K562 (cell line): ENCODE measurements at regions not wholly inside any gene's neighbourhood (a gene's known extent, or its start where the extent isn't known, plus 50 kb on each side); places are given as distances from the start of the nearest gene placed in this dataset.

Experiments used
- ATAC-seq: fragments of 200-7000 bp; cut with Tn5 transposase; 3 replicates; pipeline ENCODE4 v1.9.1; 2020; ENCODE audit warnings: moderate library complexity
- BruUV-seq: library from RNA; stranded (reverse); fragments of 400-500 nt; replicated peaks from 2 replicates; lab custom pipeline; 2021; lab: Mats Ljungman, UMichigan
- CTCF ChIA-PET: fragments of 300-600 bp; formaldehyde crosslinking; extraction: SDS; loops from one replicate; lab custom pipeline; 2021; ENCODE audit warnings: low intra/inter-chr PET ratio; lab: Yijun Ruan, JAX
- POLR2A ChIA-PET: fragments of 300-600, 350-650 bp; sonication (Branson Sonifier 250); formaldehyde crosslinking; extraction: SDS; loops from one replicate; lab custom pipeline; 2021; ENCODE audit warnings: antibody characterized with exemption, inconsistent platforms; lab: Yijun Ruan, JAX
- DNase-seq, 4 experiments: peaks; one replicate each; pipeline versions ENCODE4 v3.0.0 to v3.0.0-alpha.2; 2011 to 2018; ENCODE audit warnings: low spot score in 3 of 4, mixed read lengths in 3 of 4; ENCODE audit errors: extremely low read depth in 1 of 4
- FAIRE-seq: peaks from 2 replicates; lab custom pipeline; 2011; peaks lifted over from hg19 to GRCh38; lab: Jason Lieb, UNC
- H2AFZ ChIP-seq: 2 replicates; pipeline ENCODE4 v1.6.0; 2011; ENCODE audit warnings: low read depth, low read length, control low read depth, inconsistent platforms
- H3K27ac ChIP-seq: fragments of 200-600 bp; 3 replicates; pipeline ENCODE4 v1.8.0; 2011; ENCODE audit warnings: low read depth, mild to moderate bottlenecking, control low read depth, inconsistent platforms, low read length, moderate library complexity, mixed read lengths; ENCODE audit errors: extremely low read depth
- H3K27me3 ChIP-seq, 2 experiments: fragments of 300-600 bp in 1 of 2; 2 replicates in 1 of 2; 3 replicates in 1 of 2; pipeline versions ENCODE4 v1.6.0 to v1.8.0; 2011; ENCODE audit warnings: inconsistent platforms in 2 of 2, low read length in 2 of 2, mild to moderate bottlenecking in 1 of 2, mixed read lengths in 1 of 2, moderate library complexity in 1 of 2; ENCODE audit not compliant: control insufficient read depth in 2 of 2, insufficient read depth in 2 of 2
- H3K36me3 ChIP-seq: fragments of 300-600 bp; 3 replicates; pipeline ENCODE4 v1.8.0; 2011; ENCODE audit warnings: mild to moderate bottlenecking, low read length, inconsistent platforms; ENCODE audit not compliant: control insufficient read depth, insufficient read depth
- H3K4me1 ChIP-seq, 2 experiments: fragments of 200-600 bp in 1 of 2; replicated peaks in 1 of 2; 2 replicates in 1 of 2; 3 replicates in 1 of 2; pipeline versions ENCODE4 v1.5.1 to v1.8.0; 2011; ENCODE audit warnings: inconsistent platforms in 2 of 2, low read length in 2 of 2, mild to moderate bottlenecking in 1 of 2, mixed read lengths in 1 of 2, moderate library complexity in 1 of 2; ENCODE audit not compliant: control insufficient read depth in 2 of 2, insufficient read depth in 2 of 2
- H3K4me2 ChIP-seq: 2 replicates; pipeline ENCODE4 v1.6.1; 2011; ENCODE audit warnings: low read length, control low read depth, inconsistent platforms, mixed read lengths; ENCODE audit not compliant: insufficient read depth
- H3K4me3 ChIP-seq: fragments of 200-600 bp; sonication (generic), shearing (Covaris generic); 2 replicates; pipeline ENCODE4 v1.5.1; 2016; ENCODE audit warnings: control low read depth, inconsistent platforms
- H3K79me2 ChIP-seq: fragments of 200-600 bp; 3 replicates; pipeline ENCODE4 v1.8.0; 2011; ENCODE audit warnings: low read length, inconsistent platforms; ENCODE audit not compliant: control insufficient read depth, insufficient read depth
- H3K9ac ChIP-seq, 2 experiments: 2 replicates each; pipeline versions ENCODE4 v1.6.0 to v1.6.1; 2011; ENCODE audit warnings: low read depth in 2 of 2, low read length in 2 of 2, control low read depth in 1 of 2, inconsistent platforms in 1 of 2, mild to moderate bottlenecking in 1 of 2, mixed read lengths in 1 of 2; ENCODE audit not compliant: insufficient read depth in 1 of 2
- H3K9me1 ChIP-seq: one replicate; pipeline ENCODE4 v1.6.0; 2011; ENCODE audit warnings: inconsistent platforms, mild to moderate bottlenecking, low read length, moderate library complexity; ENCODE audit not compliant: control insufficient read depth, insufficient read depth
- H3K9me3 ChIP-seq: replicated peaks from 2 replicates; pipeline ENCODE4 v1.5.1; 2011; ENCODE audit warnings: low read depth, low read length, inconsistent platforms; ENCODE audit not compliant: control insufficient read depth, insufficient read depth
- H4K20me1 ChIP-seq: replicated peaks from 2 replicates; pipeline ENCODE4 v1.6.1; 2011; ENCODE audit warnings: low read length, inconsistent platforms, mixed read lengths; ENCODE audit not compliant: control insufficient read depth, insufficient read depth
- CBX3 ChIP-seq, 2 experiments: IDR thresholded peaks; 1 replicate in 1 of 2; 2 replicates in 1 of 2; pipeline ENCODE4 v1.6.1; 2012; ENCODE audit warnings: inconsistent platforms in 2 of 2, low read length in 2 of 2, borderline replicate concordance in 1 of 2, control low read depth in 1 of 2
- CSDE1 ChIP-seq, 2 experiments: fragments of 450-650 bp; IDR thresholded peaks; 2 replicates each; pipeline ENCODE4 v1.6.1; 2016; ENCODE audit warnings: mild to moderate bottlenecking in 1 of 2
- ETV5 ChIP-seq: sonication (generic); formaldehyde crosslinking; IDR thresholded peaks from 2 replicates; pipeline ENCODE4 v1.4.0; 2020; ENCODE audit warnings: low read depth, mild to moderate bottlenecking, missing genetic modification reagents
- FOXK2 ChIP-seq, 2 experiments: fragments of 450-650 bp; IDR thresholded peaks in 1 of 2; conservative IDR thresholded peaks in 1 of 2; 2 replicates each; pipeline ENCODE4 v1.6.1; 2016; ENCODE audit warnings: low read depth in 2 of 2, mild to moderate bottlenecking in 1 of 2
- GABPB1 ChIP-seq: sonication (generic); formaldehyde crosslinking; IDR thresholded peaks from 2 replicates; pipeline ENCODE4 v1.8.0; 2022; ENCODE audit warnings: mild to moderate bottlenecking, missing genetic modification reagents
- JUND ChIP-seq, 2 experiments: IDR thresholded peaks; 2 replicates in 1 of 2; 3 replicates in 1 of 2; pipeline ENCODE4 v1.6.1; 2011; ENCODE audit warnings: borderline replicate concordance in 2 of 2, low read depth in 2 of 2, low read length in 2 of 2, improper control_type of control experiment in 1 of 2, missing biosample characterization in 1 of 2, missing genetic modification characterization in 1 of 2, missing genetic modification reagents in 1 of 2
- MTF1 ChIP-seq: fragments of 250-450 bp; sonication (Bioruptor Pico); IDR thresholded peaks from 2 replicates; pipeline ENCODE4 v1.9.0; 2021; ENCODE audit warnings: moderate library complexity, mild to moderate bottlenecking, inconsistent platforms, borderline replicate concordance
- PRDM10 ChIP-seq: fragments of 450-650 bp; IDR thresholded peaks from 2 replicates; pipeline ENCODE4 v1.6.1; 2018; ENCODE audit not compliant: partially characterized antibody
- SRF ChIP-seq, 2 experiments: fragments of 250-450, 450-650 bp in 1 of 2; sonication (Bioruptor Pico) in 1 of 2; sonication (generic) in 1 of 2; formaldehyde crosslinking; IDR thresholded peaks; 2 replicates each; pipeline versions ENCODE4 v1.5.0 to v1.5.1; 2020 to 2022; ENCODE audit warnings: mild to moderate bottlenecking in 1 of 2, missing genetic modification reagents in 1 of 2
- SUPT5H ChIP-seq: fragments of 450-650 bp; IDR thresholded peaks from 2 replicates; pipeline ENCODE4 v1.6.1; 2016
- TRIM24 ChIP-seq, 2 experiments: fragments of 450-650 bp; IDR thresholded peaks; 2 replicates each; pipeline ENCODE4 v1.6.1; 2016
- ZC3H8 ChIP-seq: fragments of 450-650 bp; IDR thresholded peaks from 2 replicates; pipeline ENCODE4 v1.6.1; 2017
- ZKSCAN1 ChIP-seq: fragments of 150-350 bp; IDR thresholded peaks from 2 replicates; pipeline ENCODE4 v1.6.1; 2016; ENCODE audit warnings: low read depth, low read length
- ZNF354B ChIP-seq: fragments of 250-450 bp; sonication (Bioruptor Pico); IDR thresholded peaks from 2 replicates; pipeline ENCODE4 v1.4.0; 2020
- ZNF778 ChIP-seq: fragments of 450-650 bp; formaldehyde crosslinking; IDR thresholded peaks from 2 replicates; pipeline ENCODE4 v1.4.0; 2020; ENCODE audit warnings: mild to moderate bottlenecking, moderate library complexity
- WGBS: fragments of 100-300 bp; shearing (Covaris generic); methylation state at CpG from one replicate; pipeline ENCODE4 v1.1.6; 2016; ENCODE audit warnings: low coverage, mixed read lengths; ENCODE audit not compliant: insufficient coverage; ENCODE audit errors: missing lambda C conversion rate; 5-methylcytosine and 5-hydroxymethylcytosine counted together
- in situ Hi-C: fragments of 300-500 bp; cut with MboI; formaldehyde crosslinking; loops from 4 replicates; pipeline ENCODE4 v1.15.0; 2018; ENCODE audit warnings: inconsistent platforms, mixed read lengths
- intact Hi-C: fragments of 100-400 bp; cut with micrococcal nuclease; formaldehyde crosslinking; loops from 2 replicates; pipeline ENCODE4 v1.14.2; 2022

DNA sequence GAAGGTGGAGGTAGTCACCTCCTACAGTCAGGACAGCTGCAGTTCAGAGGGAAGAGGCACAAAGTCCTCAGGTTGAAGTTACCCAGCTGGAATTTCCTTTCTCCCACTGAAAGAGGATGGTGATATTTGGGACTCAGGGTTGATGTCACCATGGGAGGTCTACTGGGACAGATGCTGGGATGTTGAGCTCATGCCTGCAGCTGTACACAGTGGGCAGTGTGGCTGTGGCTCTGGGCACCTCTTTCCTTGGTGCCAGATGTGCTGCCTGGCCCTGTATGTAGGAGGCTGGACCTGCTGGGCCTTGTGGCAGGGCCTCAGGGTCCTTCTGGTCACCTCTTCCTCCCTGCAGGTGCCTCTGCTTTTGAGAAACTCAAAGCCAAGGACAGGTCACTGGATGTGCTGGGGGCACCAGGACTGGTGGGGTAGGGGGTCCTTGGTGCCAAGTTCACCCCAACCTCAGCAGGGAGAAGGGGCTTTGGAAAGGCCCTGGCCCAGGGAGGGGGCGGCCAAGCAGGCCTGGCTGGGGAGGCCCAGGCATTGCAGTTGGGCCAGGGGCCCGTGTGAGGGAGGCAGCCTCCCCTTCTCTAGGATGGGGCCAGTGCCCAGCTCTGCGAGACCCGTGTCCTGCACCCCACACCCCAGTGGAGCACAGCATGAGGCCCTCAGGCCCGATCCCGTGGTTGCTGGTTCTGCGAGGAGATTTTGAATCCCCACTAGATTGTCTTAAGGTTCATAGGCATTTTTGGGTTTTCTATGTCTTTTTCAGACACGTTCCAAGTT lies 103.1 kb downstream of the BMS1 start:
- in situ Hi-C loops: no loop called here
- Histone ChIP-seq H3K4me1 (peaks cover 0 to 3% of the 10 kb centered on the region in 2 experiments; a peak in 1 of 5 replicates), H3K79me2 (no peaks in the 10 kb centered on the region), H4K20me1 (no peaks in the 10 kb centered on the region), H3K4me2 (no peak overlapping the region), H3K36me3 (no peaks in the 10 kb centered on the region), H3K27ac (no peak overlapping the region), H3K27me3 (peaks cover 0 to 1% of the 10 kb centered on the region in 2 experiments; a peak in 2 of 5 replicates), H3K9ac (no peak overlapping the region), H3K4me3 (no peak overlapping the region), H2AFZ (no peak overlapping the region), H3K9me3 (no peaks in the 10 kb centered on the region), H3K9me1 (no peaks in the 10 kb centered on the region)
- TF ChIP-seq ETV5 (CRISPR knock-in tag) (no peak), ZKSCAN1 (no peak), CSDE1 (IDR thresholded peaks at IDR 0.05) (no peak), SUPT5H (no peak), FOXK2 (conservative IDR thresholded peaks at IDR 0.05 in 1 of 2, IDR thresholded peaks at IDR 0.05 in 1 of 2; ENCODE audit: low read depth in 2 of 2) (no peak), SRF (CRISPR knock-in tag; IDR thresholded peaks at IDR 0.05) (no peak), ZNF778 (CRISPR knock-in tag) (no peak), CBX3 (IDR thresholded peaks at IDR 0.05; ENCODE audit: borderline replicate concordance in 1 of 2, low read length in 2 of 2) (no peak), PRDM10 (no peak), TRIM24 (IDR thresholded peaks at IDR 0.05) (no peak), MTF1 (CRISPR knock-in tag) (no peak), ZNF354B (CRISPR knock-in tag) (no peak), GABPB1 (CRISPR knock-in tag) (no peak), JUND (IDR thresholded peaks at IDR 0.05; ENCODE audit: borderline replicate concordance, low read depth, low read length) (no peak), JUND (tag; IDR thresholded peaks at IDR 0.05; ENCODE audit: borderline replicate concordance, low read depth, low read length) (no peak), ZC3H8 (no peak)
- FAIRE-seq: no peak
- CTCF ChIA-PET: no interaction called here
- 2% methylated on average over 8 of the region's 8 CpGs for WGBS
- POLR2A ChIA-PET: no interaction called here
- DNase-seq: no peak
- intact Hi-C loops: no loop called here
- BruUV-seq: no TSS peak
- no peak for ATAC-seq
